K562 (cell line): ENCODE measurements at regions not wholly inside any gene's neighbourhood (a gene's known extent, or its start where the extent isn't known, plus 50 kb on each side); places are given as distances from the start of the nearest gene placed in this dataset.

Source experiments
- ATAC-seq: fragments of 200-7000 bp; cut with Tn5 transposase; 3 replicates; pipeline ENCODE4 v1.9.1; 2020; ENCODE audit warnings: moderate library complexity
- BruUV-seq: library from RNA; stranded (reverse); fragments of 400-500 nt; replicated peaks from 2 replicates; lab custom pipeline; 2021; lab: Mats Ljungman, UMichigan
- CTCF ChIA-PET: fragments of 300-600 bp; formaldehyde crosslinking; extraction: SDS; loops from one replicate; lab custom pipeline; 2021; ENCODE audit warnings: low intra/inter-chr PET ratio; lab: Yijun Ruan, JAX
- POLR2A ChIA-PET: fragments of 300-600, 350-650 bp; sonication (Branson Sonifier 250); formaldehyde crosslinking; extraction: SDS; loops from one replicate; lab custom pipeline; 2021; ENCODE audit warnings: antibody characterized with exemption, inconsistent platforms; lab: Yijun Ruan, JAX
- DNase-seq, 4 experiments: peaks; one replicate each; pipeline versions ENCODE4 v3.0.0 to v3.0.0-alpha.2; 2011 to 2018; ENCODE audit warnings: low spot score in 3 of 4, mixed read lengths in 3 of 4; ENCODE audit errors: extremely low read depth in 1 of 4
- FAIRE-seq: peaks from 2 replicates; lab custom pipeline; 2011; peaks lifted over from hg19 to GRCh38; lab: Jason Lieb, UNC
- H2AFZ ChIP-seq: 2 replicates; pipeline ENCODE4 v1.6.0; 2011; ENCODE audit warnings: low read depth, low read length, control low read depth, inconsistent platforms
- H3K27ac ChIP-seq: fragments of 200-600 bp; 3 replicates; pipeline ENCODE4 v1.8.0; 2011; ENCODE audit warnings: low read depth, mild to moderate bottlenecking, control low read depth, inconsistent platforms, low read length, moderate library complexity, mixed read lengths; ENCODE audit errors: extremely low read depth
- H3K27me3 ChIP-seq, 2 experiments: fragments of 300-600 bp in 1 of 2; 2 replicates in 1 of 2; 3 replicates in 1 of 2; pipeline versions ENCODE4 v1.6.0 to v1.8.0; 2011; ENCODE audit warnings: inconsistent platforms in 2 of 2, low read length in 2 of 2, mild to moderate bottlenecking in 1 of 2, mixed read lengths in 1 of 2, moderate library complexity in 1 of 2; ENCODE audit not compliant: control insufficient read depth in 2 of 2, insufficient read depth in 2 of 2
- H3K36me3 ChIP-seq: fragments of 300-600 bp; 3 replicates; pipeline ENCODE4 v1.8.0; 2011; ENCODE audit warnings: mild to moderate bottlenecking, low read length, inconsistent platforms; ENCODE audit not compliant: control insufficient read depth, insufficient read depth
- H3K4me1 ChIP-seq, 2 experiments: fragments of 200-600 bp in 1 of 2; replicated peaks in 1 of 2; 2 replicates in 1 of 2; 3 replicates in 1 of 2; pipeline versions ENCODE4 v1.5.1 to v1.8.0; 2011; ENCODE audit warnings: inconsistent platforms in 2 of 2, low read length in 2 of 2, mild to moderate bottlenecking in 1 of 2, mixed read lengths in 1 of 2, moderate library complexity in 1 of 2; ENCODE audit not compliant: control insufficient read depth in 2 of 2, insufficient read depth in 2 of 2
- H3K4me2 ChIP-seq: 2 replicates; pipeline ENCODE4 v1.6.1; 2011; ENCODE audit warnings: low read length, control low read depth, inconsistent platforms, mixed read lengths; ENCODE audit not compliant: insufficient read depth
- H3K4me3 ChIP-seq: fragments of 200-600 bp; sonication (generic), shearing (Covaris generic); 2 replicates; pipeline ENCODE4 v1.5.1; 2016; ENCODE audit warnings: control low read depth, inconsistent platforms
- H3K79me2 ChIP-seq: fragments of 200-600 bp; 3 replicates; pipeline ENCODE4 v1.8.0; 2011; ENCODE audit warnings: low read length, inconsistent platforms; ENCODE audit not compliant: control insufficient read depth, insufficient read depth
- H3K9ac ChIP-seq, 2 experiments: 2 replicates each; pipeline versions ENCODE4 v1.6.0 to v1.6.1; 2011; ENCODE audit warnings: low read depth in 2 of 2, low read length in 2 of 2, control low read depth in 1 of 2, inconsistent platforms in 1 of 2, mild to moderate bottlenecking in 1 of 2, mixed read lengths in 1 of 2; ENCODE audit not compliant: insufficient read depth in 1 of 2
- H3K9me1 ChIP-seq: one replicate; pipeline ENCODE4 v1.6.0; 2011; ENCODE audit warnings: inconsistent platforms, mild to moderate bottlenecking, low read length, moderate library complexity; ENCODE audit not compliant: control insufficient read depth, insufficient read depth
- H3K9me3 ChIP-seq: replicated peaks from 2 replicates; pipeline ENCODE4 v1.5.1; 2011; ENCODE audit warnings: low read depth, low read length, inconsistent platforms; ENCODE audit not compliant: control insufficient read depth, insufficient read depth
- H4K20me1 ChIP-seq: replicated peaks from 2 replicates; pipeline ENCODE4 v1.6.1; 2011; ENCODE audit warnings: low read length, inconsistent platforms, mixed read lengths; ENCODE audit not compliant: control insufficient read depth, insufficient read depth
- CTBP1 ChIP-seq: fragments of 450-650 bp; IDR thresholded peaks from 2 replicates; pipeline ENCODE4 v1.6.1; 2016; ENCODE audit warnings: borderline replicate concordance
- DIDO1 ChIP-seq: fragments of 450-650 bp; IDR thresholded peaks from 2 replicates; pipeline ENCODE4 v1.6.1; 2016; ENCODE audit warnings: low read depth, missing biosample characterization, missing genetic modification characterization
- ETV1 ChIP-seq: fragments of 450-650 bp; conservative IDR thresholded peaks from 2 replicates; pipeline ENCODE4 v1.6.1; 2016; ENCODE audit warnings: missing genetic modification characterization, control low read depth, low read depth, missing compliant biosample characterization
- HNRNPK ChIP-seq: fragments of 200-400 bp; formaldehyde crosslinking; IDR thresholded peaks from one replicate; pipeline ENCODE4 v1.6.1; 2018; ENCODE audit warnings: mild to moderate bottlenecking, low read depth, low read length; ENCODE audit not compliant: poor library complexity, severe bottlenecking
- NELFE ChIP-seq: IDR thresholded peaks from 2 replicates; pipeline ENCODE4 v1.6.1; 2011; ENCODE audit warnings: mild to moderate bottlenecking; ENCODE audit not compliant: insufficient read depth, insufficient read length
- NFRKB ChIP-seq: fragments of 450-650 bp; IDR thresholded peaks from 2 replicates; pipeline ENCODE4 v1.6.1; 2016; ENCODE audit warnings: low read depth
- POLR2AphosphoS5 ChIP-seq: IDR thresholded peaks from 2 replicates; pipeline ENCODE4 v1.6.1; 2011; ENCODE audit warnings: mild to moderate bottlenecking, low read depth, low read length, moderate library complexity; ENCODE audit not compliant: control insufficient read depth, insufficient read depth
- TAF1 ChIP-seq: IDR thresholded peaks from 2 replicates; pipeline ENCODE4 v1.6.1; 2011; ENCODE audit warnings: mild to moderate bottlenecking, low read length, moderate library complexity; ENCODE audit not compliant: insufficient read depth, control insufficient read depth, severe bottlenecking; ENCODE audit errors: extremely low read depth
- TAF15 ChIP-seq: fragments of 200-400 bp; formaldehyde crosslinking; IDR thresholded peaks from 2 replicates; pipeline ENCODE4 v1.6.1; 2017; ENCODE audit warnings: mild to moderate bottlenecking, low read depth, low read length, moderate library complexity
- TCF7L2 ChIP-seq: fragments of 150-350 bp; IDR thresholded peaks from 2 replicates; pipeline ENCODE4 v1.6.1; 2016; ENCODE audit warnings: low read depth, mild to moderate bottlenecking, low read length, moderate library complexity
- ZNF197 ChIP-seq: fragments of 200-800 bp; sonication (Bioruptor generic); IDR thresholded peaks from 2 replicates; pipeline ENCODE4 v1.6.1; 2016; ENCODE audit warnings: low read depth, missing genetic modification characterization, missing compliant biosample characterization
- ZNF668 ChIP-seq: fragments of 250-450 bp; sonication (Bioruptor Pico); IDR thresholded peaks from 2 replicates; pipeline ENCODE4 v1.8.0; 2022; ENCODE audit warnings: mild to moderate bottlenecking, inconsistent platforms
- ZNF780A ChIP-seq: fragments of 250-450 bp; sonication (Bioruptor Pico); IDR thresholded peaks from 2 replicates; pipeline ENCODE4 v1.5.0; 2021; ENCODE audit warnings: mild to moderate bottlenecking
- WGBS: fragments of 100-300 bp; shearing (Covaris generic); methylation state at CpG from one replicate; pipeline ENCODE4 v1.1.6; 2016; ENCODE audit warnings: low coverage, mixed read lengths; ENCODE audit not compliant: insufficient coverage; ENCODE audit errors: missing lambda C conversion rate; 5-methylcytosine and 5-hydroxymethylcytosine counted together
- in situ Hi-C: fragments of 300-500 bp; cut with MboI; formaldehyde crosslinking; loops from 4 replicates; pipeline ENCODE4 v1.15.0; 2018; ENCODE audit warnings: inconsistent platforms, mixed read lengths
- intact Hi-C: fragments of 100-400 bp; cut with micrococcal nuclease; formaldehyde crosslinking; loops from 2 replicates; pipeline ENCODE4 v1.14.2; 2022
- TF ChIP-seq, protein P1 (sequence below): conservative IDR thresholded peaks from 2 replicates; pipeline ENCODE4 v1.6.1; 2011; ENCODE audit warnings: low read depth, mild to moderate bottlenecking, low read length; ENCODE audit not compliant: control insufficient read depth
- TF ChIP-seq, protein P2 (sequence below), 2 experiments: fragments of 450-650 bp in 1 of 2; sonication (generic) in 1 of 2; formaldehyde crosslinking; conservative IDR thresholded peaks; 2 replicates each; pipeline versions ENCODE4 v1.4.0 to v1.8.1; 2020 to 2022; ENCODE audit warnings: mild to moderate bottlenecking in 1 of 2, missing genetic modification reagents in 1 of 2

DNA sequence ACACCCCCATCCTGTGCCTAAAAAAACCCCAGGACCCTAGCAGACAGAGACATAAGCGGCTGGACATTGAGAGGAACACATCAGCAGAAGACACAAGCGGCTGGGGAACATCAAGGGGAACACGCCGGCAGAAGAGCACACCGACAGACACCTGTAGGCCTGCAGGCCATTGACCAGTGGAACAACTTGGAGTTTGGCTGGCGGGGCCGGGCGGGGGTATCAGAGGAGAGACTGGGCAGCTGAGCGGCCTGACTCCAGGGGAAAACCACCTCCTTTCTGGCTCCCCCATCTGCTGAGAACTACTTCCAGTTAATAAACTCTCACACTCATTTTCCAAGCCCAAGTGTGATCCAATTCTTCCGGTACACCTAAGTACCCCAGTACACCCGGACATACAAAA, 264.7 kb upstream of the ISX start:
- TF ChIP-seq CTBP1 (no peak), NFRKB (no peak), ZNF780A (CRISPR knock-in tag) (no peak), TAF1 (no peak), POLR2AphosphoS5 (no peak), TCF7L2 (no peak), DIDO1 (no peak), ETV1 (tag) (no peak), ZNF197 (CRISPR knock-in tag) (no peak), TAF15 (no peak), NELFE (no peak), HNRNPK (no peak), ZNF668 (CRISPR knock-in tag) (no peak)
- TF ChIP-seq, protein P1, sequence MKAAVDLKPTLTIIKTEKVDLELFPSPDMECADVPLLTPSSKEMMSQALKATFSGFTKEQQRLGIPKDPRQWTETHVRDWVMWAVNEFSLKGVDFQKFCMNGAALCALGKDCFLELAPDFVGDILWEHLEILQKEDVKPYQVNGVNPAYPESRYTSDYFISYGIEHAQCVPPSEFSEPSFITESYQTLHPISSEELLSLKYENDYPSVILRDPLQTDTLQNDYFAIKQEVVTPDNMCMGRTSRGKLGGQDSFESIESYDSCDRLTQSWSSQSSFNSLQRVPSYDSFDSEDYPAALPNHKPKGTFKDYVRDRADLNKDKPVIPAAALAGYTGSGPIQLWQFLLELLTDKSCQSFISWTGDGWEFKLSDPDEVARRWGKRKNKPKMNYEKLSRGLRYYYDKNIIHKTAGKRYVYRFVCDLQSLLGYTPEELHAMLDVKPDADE, result no peak
- TF ChIP-seq, protein P2, sequence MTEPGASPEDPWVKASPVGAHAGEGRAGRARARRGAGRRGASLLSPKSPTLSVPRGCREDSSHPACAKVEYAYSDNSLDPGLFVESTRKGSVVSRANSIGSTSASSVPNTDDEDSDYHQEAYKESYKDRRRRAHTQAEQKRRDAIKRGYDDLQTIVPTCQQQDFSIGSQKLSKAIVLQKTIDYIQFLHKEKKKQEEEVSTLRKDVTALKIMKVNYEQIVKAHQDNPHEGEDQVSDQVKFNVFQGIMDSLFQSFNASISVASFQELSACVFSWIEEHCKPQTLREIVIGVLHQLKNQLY (CRISPR knock-in tag; conservative IDR thresholded peaks at IDR 0.05), result no peak
- Histone ChIP-seq H3K9me3 (no peaks in the 10 kb centered on the region), H3K4me3 (no peak overlapping the region), H3K36me3 (no peaks in the 10 kb centered on the region), H3K27me3 (no peaks in the 10 kb centered on the region), H3K9me1 (no peaks in the 10 kb centered on the region), H3K4me2 (no peak overlapping the region), H3K4me1 (no peaks in the 10 kb centered on the region), H3K79me2 (no peaks in the 10 kb centered on the region), H3K9ac (no peak overlapping the region), H3K27ac (no peak overlapping the region), H2AFZ (no peak overlapping the region), H4K20me1 (no peaks in the 10 kb centered on the region)
- in situ Hi-C loops, result no loop called here
- BruUV-seq, result no TSS peak
- POLR2A ChIA-PET, result no interaction called here
- FAIRE-seq (no peak), DNase-seq (no peak), ATAC-seq (no peak)
- CTCF ChIA-PET, result no interaction called here
- intact Hi-C loops, result no loop called here
- 1% methylated on average over 10 of the region's 11 CpGs for WGBS
